HEK293 (cell line): ENCODE measurements at regions not wholly inside any gene's neighbourhood (a gene's known extent, or its start where the extent isn't known, plus 50 kb on each side); places are given as distances from the start of the nearest gene placed in this dataset.

Experiments
- CTCF ChIA-PET: fragments of 350-600 bp; formaldehyde crosslinking; extraction: SDS; loops from one replicate; lab custom pipeline; 2021; ENCODE audit warnings: antibody characterized with exemption; lab: Yijun Ruan, JAX
- POLR2A ChIA-PET: fragments of 300-600 bp; formaldehyde crosslinking; extraction: SDS; loops from one replicate; lab custom pipeline; 2020; ENCODE audit warnings: antibody characterized with exemption, inconsistent platforms; lab: Yijun Ruan, JAX
- H3K27ac ChIP-seq: fragments of 200-500 bp; sonication (Bioruptor generic); 2 replicates; pipeline ENCODE4 v1.5.1; 2014; ENCODE audit warnings: low read depth, low read length, control low read depth, inconsistent platforms; ENCODE audit errors: extremely low read depth
- H3K36me3 ChIP-seq, 2 experiments: fragments of 200-500 bp in 1 of 2; sonication (Bioruptor generic) in 1 of 2; 1 replicate in 1 of 2; 2 replicates in 1 of 2; pipeline ENCODE4 v1.5.1; 2014 to 2017; ENCODE audit warnings: inconsistent platforms in 2 of 2, low read length in 2 of 2; ENCODE audit not compliant: control insufficient read depth in 2 of 2, insufficient read depth in 1 of 2
- H3K4me1 ChIP-seq: fragments of 200-500 bp; sonication (Bioruptor generic); 2 replicates; pipeline ENCODE4 v1.5.1; 2014; ENCODE audit warnings: mild to moderate bottlenecking, low read length, inconsistent platforms; ENCODE audit not compliant: control insufficient read depth, insufficient read depth
- H3K4me3 ChIP-seq: 2 replicates; pipeline ENCODE4 v1.5.1; 2011; ENCODE audit warnings: low read depth, mild to moderate bottlenecking, control low read depth, low read length, moderate library complexity
- H3K9me3 ChIP-seq: fragments of 200-500 bp; sonication (Bioruptor generic); 2 replicates; pipeline ENCODE4 v1.5.1; 2014; ENCODE audit warnings: low read depth, low read length, inconsistent platforms; ENCODE audit not compliant: control insufficient read depth, insufficient read depth
- GLIS2 ChIP-seq: fragments of 450-650 bp; formaldehyde crosslinking; IDR thresholded peaks from 2 replicates; pipeline ENCODE4 v1.5.1; 2016; ENCODE audit warnings: missing biosample characterization, missing genetic modification characterization
- KLF9 ChIP-seq: fragments of 450-650 bp; formaldehyde crosslinking; IDR thresholded peaks from 2 replicates; pipeline ENCODE4 v1.5.1; 2016; ENCODE audit warnings: missing biosample characterization, missing genetic modification characterization, low read depth
- MZF1 ChIP-seq: fragments of 450-650 bp; formaldehyde crosslinking; IDR thresholded peaks from 2 replicates; pipeline ENCODE4 v1.5.1; 2017; ENCODE audit warnings: missing biosample characterization, missing genetic modification characterization, borderline replicate concordance
- PBX3 ChIP-seq: sonication (generic); formaldehyde crosslinking; IDR thresholded peaks from 2 replicates; pipeline ENCODE4 v1.8.1; 2022; ENCODE audit warnings: mild to moderate bottlenecking, moderate library complexity, missing genetic modification reagents
- REPIN1 ChIP-seq: fragments of 450-650 bp; formaldehyde crosslinking; IDR thresholded peaks from 2 replicates; pipeline ENCODE4 v1.5.1; 2017; ENCODE audit warnings: missing biosample characterization, missing genetic modification characterization, low read depth
- SALL2 ChIP-seq: fragments of 450-650 bp; formaldehyde crosslinking; IDR thresholded peaks from 2 replicates; pipeline ENCODE4 v1.5.0; 2017; ENCODE audit warnings: missing biosample characterization, mild to moderate bottlenecking, missing genetic modification characterization, borderline replicate concordance
- SP2 ChIP-seq: fragments of 450-650 bp; formaldehyde crosslinking; IDR thresholded peaks from 2 replicates; pipeline ENCODE4 v1.5.1; 2016; ENCODE audit warnings: missing biosample characterization, missing genetic modification characterization
- ZBTB1 ChIP-seq: fragments of 450-650 bp; formaldehyde crosslinking; IDR thresholded peaks from 2 replicates; pipeline ENCODE4 v1.5.1; 2016; ENCODE audit warnings: missing biosample characterization, missing genetic modification characterization
- ZEB2 ChIP-seq: fragments of 450-650 bp; formaldehyde crosslinking; IDR thresholded peaks from 2 replicates; pipeline ENCODE4 v1.5.1; 2016; ENCODE audit warnings: missing biosample characterization, missing genetic modification characterization
- ZNF114 ChIP-seq: fragments of 450-650 bp; formaldehyde crosslinking; IDR thresholded peaks from 2 replicates; pipeline ENCODE4 v1.5.0; 2017; ENCODE audit warnings: missing biosample characterization, missing genetic modification characterization
- ZNF146 ChIP-seq: fragments of 450-650 bp; formaldehyde crosslinking; IDR thresholded peaks from 2 replicates; pipeline ENCODE4 v1.5.1; 2016; ENCODE audit warnings: missing biosample characterization, missing genetic modification characterization
- ZNF175 ChIP-seq: fragments of 450-650 bp; formaldehyde crosslinking; IDR thresholded peaks from 2 replicates; pipeline ENCODE4 v1.5.1; 2016; ENCODE audit warnings: missing biosample characterization, missing genetic modification characterization
- ZNF221 ChIP-seq: fragments of 450-650 bp; formaldehyde crosslinking; IDR thresholded peaks from 2 replicates; pipeline ENCODE4 v1.5.1; 2017; ENCODE audit warnings: missing biosample characterization, missing genetic modification characterization, borderline replicate concordance
- ZNF302 ChIP-seq: fragments of 450-650 bp; formaldehyde crosslinking; IDR thresholded peaks from 2 replicates; pipeline ENCODE4 v1.5.1; 2016; ENCODE audit warnings: missing biosample characterization, missing genetic modification characterization, low read depth
- ZNF341 ChIP-seq: fragments of 450-650 bp; formaldehyde crosslinking; IDR thresholded peaks from 2 replicates; pipeline ENCODE4; 2016; ENCODE audit warnings: low read depth, missing biosample characterization, missing genetic modification characterization
- ZNF362 ChIP-seq: fragments of 450-650 bp; formaldehyde crosslinking; IDR thresholded peaks from 2 replicates; pipeline ENCODE4 v1.5.1; 2016; ENCODE audit warnings: missing biosample characterization, missing genetic modification characterization
- ZNF433 ChIP-seq: fragments of 450-650 bp; formaldehyde crosslinking; IDR thresholded peaks from 2 replicates; pipeline ENCODE4 v1.5.1; 2016; ENCODE audit warnings: missing biosample characterization, missing genetic modification characterization, low read depth
- ZNF514 ChIP-seq: fragments of 450-650 bp; formaldehyde crosslinking; IDR thresholded peaks from 2 replicates; pipeline ENCODE4 v1.5.1; 2016; ENCODE audit warnings: missing biosample characterization, missing genetic modification characterization
- ZNF544 ChIP-seq: fragments of 450-650 bp; formaldehyde crosslinking; IDR thresholded peaks from 2 replicates; pipeline ENCODE4 v1.5.0; 2017; ENCODE audit warnings: missing biosample characterization, missing genetic modification characterization
- ZNF621 ChIP-seq: fragments of 450-650 bp; formaldehyde crosslinking; IDR thresholded peaks from 2 replicates; pipeline ENCODE4 v1.5.1; 2017; ENCODE audit warnings: missing biosample characterization, missing genetic modification characterization
- ZNF658 ChIP-seq: fragments of 450-650 bp; formaldehyde crosslinking; IDR thresholded peaks from 2 replicates; pipeline ENCODE4; 2016; ENCODE audit warnings: missing biosample characterization, missing genetic modification characterization
- TF ChIP-seq, protein P1 (sequence below): fragments of 450-650 bp; formaldehyde crosslinking; IDR thresholded peaks from 2 replicates; pipeline ENCODE4 v1.5.1; 2016; ENCODE audit warnings: missing biosample characterization, missing genetic modification characterization
- TF ChIP-seq, protein P2 (sequence below): fragments of 450-650 bp; formaldehyde crosslinking; optimal IDR thresholded peaks from 2 replicates; pipeline ENCODE3; 2016; ENCODE audit warnings: missing biosample characterization, mild to moderate bottlenecking, missing genetic modification characterization
- TF ChIP-seq, protein P3 (sequence below): fragments of 450-650 bp; formaldehyde crosslinking; conservative IDR thresholded peaks from 2 replicates; pipeline ENCODE4 v1.5.1; 2016; ENCODE audit warnings: low read depth, missing biosample characterization, missing genetic modification characterization
- TF ChIP-seq, protein P4 (sequence below): fragments of 450-650 bp; formaldehyde crosslinking; IDR thresholded peaks from 2 replicates; pipeline ENCODE4 v1.5.1; 2016; ENCODE audit warnings: missing biosample characterization, missing genetic modification characterization

DNA sequence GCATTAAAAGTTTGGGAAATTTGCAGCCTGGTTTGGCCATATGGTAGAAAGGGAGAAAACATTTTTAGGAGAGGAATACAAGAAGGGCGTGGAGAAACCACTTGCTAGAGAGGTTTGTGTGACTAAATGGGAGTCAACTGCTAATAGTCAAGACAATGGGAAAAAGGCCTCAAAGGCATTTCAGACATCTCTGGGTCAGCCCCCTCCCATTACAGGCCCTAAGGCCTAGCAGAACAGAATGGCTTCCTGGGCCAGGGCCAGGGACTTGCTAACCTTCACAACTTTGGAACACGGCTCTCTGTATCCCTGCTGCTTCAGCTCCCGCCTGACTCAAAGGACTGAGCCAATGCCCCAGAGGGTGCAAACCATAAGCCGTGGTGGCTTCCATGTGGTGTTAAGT lies 752.3 kb upstream of the ADAMTS5 start:
- POLR2A ChIA-PET, result no interaction called here
- TF ChIP-seq ZNF514 (tag by site-specific recombination), result no peak
- no peak for TF ChIP-seq ZNF114 (tag by site-specific recombination)
- no peak for TF ChIP-seq ZNF175 (tag by site-specific recombination)
- TF ChIP-seq ZNF433 (tag by site-specific recombination), result no peak
- TF ChIP-seq, protein P1, sequence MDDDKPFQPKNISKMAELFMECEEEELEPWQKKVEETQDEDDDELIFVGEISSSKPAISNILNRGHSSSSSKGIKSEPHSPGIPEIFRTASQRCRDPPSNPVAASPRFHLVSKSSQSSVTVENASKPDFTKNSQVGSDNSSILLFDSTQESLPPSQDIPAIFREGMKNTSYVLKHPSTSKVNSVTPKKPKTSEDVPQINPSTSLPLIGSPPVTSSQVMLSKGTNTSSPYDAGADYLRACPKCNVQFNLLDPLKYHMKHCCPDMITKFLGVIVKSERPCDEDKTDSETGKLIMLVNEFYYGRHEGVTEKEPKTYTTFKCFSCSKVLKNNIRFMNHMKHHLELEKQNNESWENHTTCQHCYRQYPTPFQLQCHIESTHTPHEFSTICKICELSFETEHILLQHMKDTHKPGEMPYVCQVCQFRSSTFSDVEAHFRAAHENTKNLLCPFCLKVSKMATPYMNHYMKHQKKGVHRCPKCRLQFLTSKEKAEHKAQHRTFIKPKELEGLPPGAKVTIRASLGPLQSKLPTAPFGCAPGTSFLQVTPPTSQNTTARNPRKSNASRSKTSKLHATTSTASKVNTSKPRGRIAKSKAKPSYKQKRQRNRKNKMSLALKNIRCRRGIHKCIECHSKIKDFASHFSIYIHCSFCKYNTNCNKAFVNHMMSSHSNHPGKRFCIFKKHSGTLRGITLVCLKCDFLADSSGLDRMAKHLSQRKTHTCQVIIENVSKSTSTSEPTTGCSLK (tag by site-specific recombination), result no peak
- no peak for TF ChIP-seq ZNF221 (tag by site-specific recombination)
- TF ChIP-seq ZNF544 (tag by site-specific recombination), result no peak
- TF ChIP-seq, protein P2, sequence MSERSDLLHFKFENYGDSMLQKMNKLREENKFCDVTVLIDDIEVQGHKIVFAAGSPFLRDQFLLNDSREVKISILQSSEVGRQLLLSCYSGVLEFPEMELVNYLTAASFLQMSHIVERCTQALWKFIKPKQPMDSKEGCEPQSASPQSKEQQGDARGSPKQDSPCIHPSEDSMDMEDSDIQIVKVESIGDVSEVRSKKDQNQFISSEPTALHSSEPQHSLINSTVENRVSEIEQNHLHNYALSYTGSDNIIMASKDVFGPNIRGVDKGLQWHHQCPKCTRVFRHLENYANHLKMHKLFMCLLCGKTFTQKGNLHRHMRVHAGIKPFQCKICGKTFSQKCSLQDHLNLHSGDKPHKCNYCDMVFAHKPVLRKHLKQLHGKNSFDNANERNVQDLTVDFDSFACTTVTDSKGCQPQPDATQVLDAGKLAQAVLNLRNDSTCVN (tag by site-specific recombination), result no peak
- TF ChIP-seq, all 188 proteins: peak for 0
- no peaks in the 10 kb centered on the region for H3K36me3 ChIP-seq
- H3K4me1 ChIP-seq, result no peaks in the 10 kb centered on the region
- no peak overlapping the region for H3K27ac ChIP-seq
- CTCF ChIA-PET, result no interaction called here
- no peaks in the 10 kb centered on the region for H3K9me3 ChIP-seq
- H3K4me3 ChIP-seq, result no peak overlapping the region

DNA sequence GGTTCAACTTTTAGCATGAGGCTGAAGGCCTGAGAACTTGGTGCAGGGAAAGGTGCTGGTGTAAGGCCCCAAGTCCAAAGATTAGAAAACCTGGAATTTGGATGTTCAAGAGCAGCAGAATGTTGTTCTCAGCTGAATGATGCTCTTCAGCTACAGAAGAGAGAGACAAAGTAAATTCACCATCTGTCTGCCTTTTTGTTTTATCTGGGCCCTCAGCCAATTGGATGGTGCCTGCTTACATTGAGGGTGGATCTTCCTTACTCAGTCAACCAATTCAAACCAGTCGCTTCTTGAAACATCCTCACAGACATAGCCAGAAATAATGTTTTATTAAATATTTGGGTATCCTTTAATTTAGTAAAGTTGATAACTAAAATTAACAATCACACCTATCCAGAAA lies 748.2 kb upstream of the ADAMTS5 start:
- no peak for TF ChIP-seq ZNF302 (tag by site-specific recombination)
- TF ChIP-seq ZEB2 (tag by site-specific recombination), result no peak
- TF ChIP-seq GLIS2 (tag by site-specific recombination), result no peak
- no peak for TF ChIP-seq KLF9 (tag by site-specific recombination)
- no peak for TF ChIP-seq ZNF658 (tag by site-specific recombination)
- TF ChIP-seq SP2 (tag by site-specific recombination), result no peak
- no peak for TF ChIP-seq ZNF362 (tag by site-specific recombination)
- TF ChIP-seq ZNF146 (tag by site-specific recombination), result no peak
- TF ChIP-seq SALL2 (tag by site-specific recombination), result no peak
- TF ChIP-seq, protein P3, sequence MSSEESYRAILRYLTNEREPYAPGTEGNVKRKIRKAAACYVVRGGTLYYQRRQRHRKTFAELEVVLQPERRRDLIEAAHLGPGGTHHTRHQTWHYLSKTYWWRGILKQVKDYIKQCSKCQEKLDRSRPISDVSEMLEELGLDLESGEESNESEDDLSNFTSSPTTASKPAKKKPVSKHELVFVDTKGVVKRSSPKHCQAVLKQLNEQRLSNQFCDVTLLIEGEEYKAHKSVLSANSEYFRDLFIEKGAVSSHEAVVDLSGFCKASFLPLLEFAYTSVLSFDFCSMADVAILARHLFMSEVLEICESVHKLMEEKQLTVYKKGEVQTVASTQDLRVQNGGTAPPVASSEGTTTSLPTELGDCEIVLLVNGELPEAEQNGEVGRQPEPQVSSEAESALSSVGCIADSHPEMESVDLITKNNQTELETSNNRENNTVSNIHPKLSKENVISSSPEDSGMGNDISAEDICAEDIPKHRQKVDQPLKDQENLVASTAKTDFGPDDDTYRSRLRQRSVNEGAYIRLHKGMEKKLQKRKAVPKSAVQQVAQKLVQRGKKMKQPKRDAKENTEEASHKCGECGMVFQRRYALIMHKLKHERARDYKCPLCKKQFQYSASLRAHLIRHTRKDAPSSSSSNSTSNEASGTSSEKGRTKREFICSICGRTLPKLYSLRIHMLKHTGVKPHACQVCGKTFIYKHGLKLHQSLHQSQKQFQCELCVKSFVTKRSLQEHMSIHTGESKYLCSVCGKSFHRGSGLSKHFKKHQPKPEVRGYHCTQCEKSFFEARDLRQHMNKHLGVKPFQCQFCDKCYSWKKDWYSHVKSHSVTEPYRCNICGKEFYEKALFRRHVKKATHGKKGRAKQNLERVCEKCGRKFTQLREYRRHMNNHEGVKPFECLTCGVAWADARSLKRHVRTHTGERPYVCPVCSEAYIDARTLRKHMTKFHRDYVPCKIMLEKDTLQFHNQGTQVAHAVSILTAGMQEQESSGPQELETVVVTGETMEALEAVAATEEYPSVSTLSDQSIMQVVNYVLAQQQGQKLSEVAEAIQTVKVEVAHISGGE (tag by site-specific recombination), result no peak
- TF ChIP-seq PBX3 (CRISPR knock-in tag), result no peak
- TF ChIP-seq ZBTB1 (tag by site-specific recombination), result no peak
- TF ChIP-seq, protein P4, sequence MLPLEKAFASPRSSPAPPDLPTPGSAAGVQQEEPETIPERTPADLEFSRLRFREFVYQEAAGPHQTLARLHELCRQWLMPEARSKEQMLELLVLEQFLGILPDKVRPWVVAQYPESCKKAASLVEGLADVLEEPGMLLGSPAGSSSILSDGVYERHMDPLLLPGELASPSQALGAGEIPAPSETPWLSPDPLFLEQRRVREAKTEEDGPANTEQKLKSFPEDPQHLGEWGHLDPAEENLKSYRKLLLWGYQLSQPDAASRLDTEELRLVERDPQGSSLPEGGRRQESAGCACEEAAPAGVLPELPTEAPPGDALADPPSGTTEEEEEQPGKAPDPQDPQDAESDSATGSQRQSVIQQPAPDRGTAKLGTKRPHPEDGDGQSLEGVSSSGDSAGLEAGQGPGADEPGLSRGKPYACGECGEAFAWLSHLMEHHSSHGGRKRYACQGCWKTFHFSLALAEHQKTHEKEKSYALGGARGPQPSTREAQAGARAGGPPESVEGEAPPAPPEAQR (tag by site-specific recombination), result no peak
- TF ChIP-seq MZF1 (tag by site-specific recombination), result no peak
- no peak for TF ChIP-seq ZNF621
- no peak for TF ChIP-seq ZNF341 (tag by site-specific recombination)
- TF ChIP-seq REPIN1, result no peak
- no peaks in the 10 kb centered on the region for H3K9me3 ChIP-seq
- H3K27ac ChIP-seq, result no peak overlapping the region
- H3K4me1 ChIP-seq, result no peaks in the 10 kb centered on the region
- ChIA-PET CTCF (no interaction called here), POLR2A (no interaction called here)
- H3K4me3 ChIP-seq, result no peak overlapping the region
- no peaks in the 10 kb centered on the region for H3K36me3 ChIP-seq
